ENCODE measurements at regions not wholly inside any gene's neighbourhood (a gene's known extent, or its start where the extent isn't known, plus 50 kb on each side); places are given as distances from the start of the nearest gene placed in this dataset.

- TF ChIP-seq, protein P1, sequence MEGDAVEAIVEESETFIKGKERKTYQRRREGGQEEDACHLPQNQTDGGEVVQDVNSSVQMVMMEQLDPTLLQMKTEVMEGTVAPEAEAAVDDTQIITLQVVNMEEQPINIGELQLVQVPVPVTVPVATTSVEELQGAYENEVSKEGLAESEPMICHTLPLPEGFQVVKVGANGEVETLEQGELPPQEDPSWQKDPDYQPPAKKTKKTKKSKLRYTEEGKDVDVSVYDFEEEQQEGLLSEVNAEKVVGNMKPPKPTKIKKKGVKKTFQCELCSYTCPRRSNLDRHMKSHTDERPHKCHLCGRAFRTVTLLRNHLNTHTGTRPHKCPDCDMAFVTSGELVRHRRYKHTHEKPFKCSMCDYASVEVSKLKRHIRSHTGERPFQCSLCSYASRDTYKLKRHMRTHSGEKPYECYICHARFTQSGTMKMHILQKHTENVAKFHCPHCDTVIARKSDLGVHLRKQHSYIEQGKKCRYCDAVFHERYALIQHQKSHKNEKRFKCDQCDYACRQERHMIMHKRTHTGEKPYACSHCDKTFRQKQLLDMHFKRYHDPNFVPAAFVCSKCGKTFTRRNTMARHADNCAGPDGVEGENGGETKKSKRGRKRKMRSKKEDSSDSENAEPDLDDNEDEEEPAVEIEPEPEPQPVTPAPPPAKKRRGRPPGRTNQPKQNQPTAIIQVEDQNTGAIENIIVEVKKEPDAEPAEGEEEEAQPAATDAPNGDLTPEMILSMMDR (IDR thresholded peaks at IDR 0.05; ENCODE audit: low read depth, low read length) = no peak
- TF ChIP-seq EZH2phosphoT487 (IDR thresholded peaks at IDR 0.05; ENCODE audit: low read depth) = no peak
These were observed 240.2 kb downstream of the MN1 start for GRCh38 chr22:27561286-27561904.
